ENCODE measurements at regions not wholly inside any gene's neighbourhood (a gene's known extent, or its start where the extent isn't known, plus 50 kb on each side); places are given as distances from the start of the nearest gene placed in this dataset.
A peak's percentile ranks its signal among the peaks of the same experiment; 100 is the strongest.

DNA sequence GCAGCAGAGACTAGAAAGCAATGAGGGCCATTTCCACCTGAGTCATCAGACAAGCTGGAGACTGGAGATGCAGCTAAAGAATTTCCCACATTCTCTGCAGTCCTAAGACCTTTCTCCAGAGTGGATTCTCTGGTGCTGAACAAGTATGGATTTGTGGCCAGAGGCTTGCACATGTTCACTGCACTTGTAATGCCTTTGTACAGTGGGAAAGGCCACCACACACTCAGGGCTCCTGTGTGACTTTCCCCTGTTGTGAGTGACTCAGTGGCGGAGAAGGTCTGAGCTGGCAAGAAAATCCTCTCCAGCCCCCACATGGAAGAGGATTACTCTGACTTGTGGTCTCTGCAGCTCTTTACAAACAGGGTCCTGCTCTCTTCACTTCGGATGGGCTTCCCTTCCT, 192.3 kb downstream of the C6orf118 start:
- Histone ChIP-seq H4K20me1 (ENCODE audit: insufficient read depth, low read length) (no peaks in the 10 kb centered on the region), H3K27ac (ENCODE audit: low read depth, low read length) (no peak overlapping the region), H3K27me3 (ENCODE audit: insufficient read depth, low read length) (no peaks in the 10 kb centered on the region), H3K4me1 (ENCODE audit: insufficient read depth, low read length) (peaks cover 2% of the 10 kb centered on the region), H2AFZ (ENCODE audit: low read depth, low read length) (no peak overlapping the region), H3K9me3 (ENCODE audit: insufficient read depth, low read depth, low read length) (no peaks in the 10 kb centered on the region), H3K4me3 (ENCODE audit: insufficient read depth, low read depth, low read length) (no peak overlapping the region), H3K4me2 (ENCODE audit: low read length) (peak overlapping the region; percentile 9), H3K79me2 (ENCODE audit: insufficient read depth, low read length) (no peaks in the 10 kb centered on the region), H3K36me3 (ENCODE audit: insufficient read depth, low read length) (no peaks in the 10 kb centered on the region), H3K9ac (ENCODE audit: low read length) (no peak overlapping the region)
- H3K4me3 Mint-ChIP-seq (ENCODE audit: unreplicated experiment) = no peak overlapping the region
- no peak overlapping the region for H3K27ac Mint-ChIP-seq (ENCODE audit: unreplicated experiment)
- TF ChIP-seq CTCF (IDR thresholded peaks at IDR 0.05; ENCODE audit: insufficient read depth, low read depth, low read length) (no peak), EZH2 (IDR thresholded peaks at IDR 0.05; ENCODE audit: insufficient read depth, low read length) (no peak)
- no peaks in the 10 kb centered on the region for H3K9me3 Mint-ChIP-seq (ENCODE audit: unreplicated experiment)
- H3K36me3 Mint-ChIP-seq (ENCODE audit: low read depth, unreplicated experiment) = no peaks in the 10 kb centered on the region
- H3K4me1 Mint-ChIP-seq (ENCODE audit: low read depth, unreplicated experiment) = peaks cover 6% of the 10 kb centered on the region
- DNase-seq (ENCODE audit: low read depth) (peak; percentile 34), FAIRE-seq (peak; percentile 97)
- no peaks in the 10 kb centered on the region for H3K27me3 Mint-ChIP-seq (ENCODE audit: low read depth, unreplicated experiment)

DNA sequence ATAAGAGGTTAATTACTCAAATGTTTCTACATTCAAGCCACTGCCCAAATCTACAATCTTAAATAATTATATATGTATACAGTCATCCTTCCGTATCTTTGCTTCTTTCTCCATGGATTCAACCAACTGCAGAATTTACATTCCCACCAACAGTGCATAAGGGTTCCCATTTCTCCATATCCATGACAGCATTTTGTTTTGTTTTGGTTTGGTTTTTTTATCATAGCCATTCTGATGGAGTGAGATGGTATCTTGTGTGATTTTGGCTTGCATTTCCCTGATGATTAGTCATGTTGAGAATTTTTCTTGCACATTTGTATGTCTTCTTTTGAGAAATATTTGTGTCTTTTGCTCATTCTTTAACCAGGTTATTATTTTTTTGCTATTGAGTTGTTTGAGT, 198.5 kb downstream of the C6orf118 start:
- no peak for TF ChIP-seq CTCF (IDR thresholded peaks at IDR 0.05; ENCODE audit: insufficient read depth, low read depth, low read length)
- no peak for TF ChIP-seq EZH2 (IDR thresholded peaks at IDR 0.05; ENCODE audit: insufficient read depth, low read length)
- H3K27me3 Mint-ChIP-seq (ENCODE audit: low read depth, unreplicated experiment) = no peaks in the 10 kb centered on the region
- H3K9ac ChIP-seq (ENCODE audit: low read length) = no peak overlapping the region

GRCh38 chr6:165109011-165109410, 200.4 kb downstream of the C6orf118 start:
- H3K36me3 Mint-ChIP-seq (ENCODE audit: low read depth, unreplicated experiment) = no peaks in the 10 kb centered on the region
- H2AFZ ChIP-seq (ENCODE audit: low read depth, low read length) = no peak overlapping the region
- DNase-seq (ENCODE audit: low read depth) (no peak), FAIRE-seq (peak; percentile 23)
- H3K9ac ChIP-seq (ENCODE audit: low read length) = no peak overlapping the region
- no peak overlapping the region for H3K4me3 Mint-ChIP-seq (ENCODE audit: unreplicated experiment)
- no peaks in the 10 kb centered on the region for H3K9me3 ChIP-seq (ENCODE audit: insufficient read depth, low read depth, low read length)
- H3K4me3 ChIP-seq (ENCODE audit: insufficient read depth, low read depth, low read length) = no peak overlapping the region
- no peaks in the 10 kb centered on the region for H3K4me1 ChIP-seq (ENCODE audit: insufficient read depth, low read length)
- no peaks in the 10 kb centered on the region for H4K20me1 ChIP-seq (ENCODE audit: insufficient read depth, low read length)
- H3K9me3 Mint-ChIP-seq (ENCODE audit: unreplicated experiment) = no peaks in the 10 kb centered on the region
- H3K27me3 ChIP-seq (ENCODE audit: insufficient read depth, low read length) = no peaks in the 10 kb centered on the region
- no peaks in the 10 kb centered on the region for H3K79me2 ChIP-seq (ENCODE audit: insufficient read depth, low read length)
- no peaks in the 10 kb centered on the region for H3K4me1 Mint-ChIP-seq (ENCODE audit: low read depth, unreplicated experiment)
- H3K27ac Mint-ChIP-seq (ENCODE audit: unreplicated experiment) = no peak overlapping the region
- H3K36me3 ChIP-seq (ENCODE audit: insufficient read depth, low read length) = no peaks in the 10 kb centered on the region
- H3K27me3 Mint-ChIP-seq (ENCODE audit: low read depth, unreplicated experiment) = no peaks in the 10 kb centered on the region
- H3K4me2 ChIP-seq (ENCODE audit: low read length) = no peak overlapping the region
- no peak overlapping the region for H3K27ac ChIP-seq (ENCODE audit: low read depth, low read length)
- no peak for TF ChIP-seq CTCF (IDR thresholded peaks at IDR 0.05; ENCODE audit: insufficient read depth, low read depth, low read length)
- no peak for TF ChIP-seq EZH2 (IDR thresholded peaks at IDR 0.05; ENCODE audit: insufficient read depth, low read length)

More for the DNA sequence above, 198.5 kb downstream of the C6orf118 start:
- DNase-seq (ENCODE audit: low read depth) (peak; percentile 16), FAIRE-seq (peak; percentile 85)
- Mint-ChIP-seq H3K9me3 (ENCODE audit: unreplicated experiment) (no peaks in the 10 kb centered on the region), H3K27ac (ENCODE audit: unreplicated experiment) (no peak overlapping the region), H3K36me3 (ENCODE audit: low read depth, unreplicated experiment) (no peaks in the 10 kb centered on the region), H3K4me3 (ENCODE audit: unreplicated experiment) (no peak overlapping the region), H3K4me1 (ENCODE audit: low read depth, unreplicated experiment) (no peaks in the 10 kb centered on the region)
- Histone ChIP-seq H3K27ac (ENCODE audit: low read depth, low read length) (no peak overlapping the region), H3K4me3 (ENCODE audit: insufficient read depth, low read depth, low read length) (no peak overlapping the region), H4K20me1 (ENCODE audit: insufficient read depth, low read length) (no peaks in the 10 kb centered on the region), H3K79me2 (ENCODE audit: insufficient read depth, low read length) (no peaks in the 10 kb centered on the region), H3K27me3 (ENCODE audit: insufficient read depth, low read length) (no peaks in the 10 kb centered on the region), H3K4me2 (ENCODE audit: low read length) (no peak overlapping the region), H3K36me3 (ENCODE audit: insufficient read depth, low read length) (no peaks in the 10 kb centered on the region), H3K4me1 (ENCODE audit: insufficient read depth, low read length) (no peaks in the 10 kb centered on the region), H2AFZ (ENCODE audit: low read depth, low read length) (no peak overlapping the region), H3K9me3 (ENCODE audit: insufficient read depth, low read depth, low read length) (no peaks in the 10 kb centered on the region)
